Upper lobe of left lung (tissue), 6 donors: ENCODE measurements at regions not wholly inside any gene's neighbourhood (a gene's known extent, or its start where the extent isn't known, plus 50 kb on each side); places are given as distances from the start of the nearest gene placed in this dataset.

ENCODE experiments used
- ATAC-seq, 2 donors: fragments of 200-7000 bp; cut with Tn5 transposase; one replicate each; pipeline ENCODE4 v1.9.1; 2022; ENCODE audit warnings: mild to moderate bottlenecking in 2 of 2, moderate library complexity in 2 of 2; ENCODE audit not compliant: low FRiP score in 2 of 2
- DNase-seq, 2 donors: peaks; one replicate each; pipeline ENCODE4 v3.0.0-alpha.2; 2019 to 2020
- H3K27ac ChIP-seq, 4 donors: fragments of 200-600 bp; sonication (generic); one replicate each; pipeline ENCODE4 v1.5.1; 2016 to 2019
- H3K27me3 ChIP-seq, 4 donors: fragments of 200-600 bp; sonication (generic); one replicate each; pipeline ENCODE4 v1.5.1; 2017 to 2019
- H3K36me3 ChIP-seq, 4 donors: fragments of 200-600 bp; sonication (generic); one replicate each; pipeline ENCODE4 v1.5.1; 2016 to 2019
- H3K4me1 ChIP-seq, 4 donors: fragments of 200-600 bp; sonication (generic); one replicate each; pipeline ENCODE4 v1.5.1; 2018 to 2019
- H3K4me3 ChIP-seq, 4 donors: fragments of 200-600 bp; sonication (generic); one replicate each; pipeline ENCODE4 v1.5.1; 2017 to 2019; ENCODE audit warnings: mild to moderate bottlenecking in 2 of 4, moderate library complexity in 1 of 4
- H3K9me3 ChIP-seq, 4 donors: fragments of 200-600 bp; sonication (generic); one replicate each; pipeline ENCODE4 v1.5.1; 2018 to 2019
- EP300 ChIP-seq, 4 donors: sonication (generic); formaldehyde crosslinking; IDR thresholded peaks; one replicate each; pipeline ENCODE4 v1.5.1; 2017; ENCODE audit warnings: antibody characterized with exemption in 4 of 4, control low read depth in 2 of 4
- POLR2A ChIP-seq, 4 donors: fragments of 450-650 bp; IDR thresholded peaks; one replicate each; pipeline ENCODE4 v1.5.1; 2016 to 2017; ENCODE audit warnings: antibody characterized with exemption in 4 of 4, mild to moderate bottlenecking in 2 of 4
- POLR2AphosphoS5 ChIP-seq, 2 donors: sonication (generic); formaldehyde crosslinking; IDR thresholded peaks; one replicate each; pipeline ENCODE4 v1.5.1; 2017; ENCODE audit warnings: antibody characterized with exemption in 2 of 2
- WGBS, 2 donors: methylation state at CpG; one replicate each; pipeline ENCODE4 v1.1.5; 2017 to 2018; 5-methylcytosine and 5-hydroxymethylcytosine counted together
- TF ChIP-seq, protein P1 (sequence below), 6 experiments: fragments of 450-650 bp in 4 of 6; fragments of 200-600 bp in 2 of 6; sonication (generic) in 2 of 6; IDR thresholded peaks; one replicate each; pipeline ENCODE4 v1.5.1; 2016 to 2019; ENCODE audit warnings: antibody characterized with exemption in 6 of 6
- donor health status: DM: no; HTN: no; CAD: no; lungs with moderate emphysema.
- donor health status: DM: no; HTN: yes; CAD: no; lungs with severe emphysema.

DNA sequence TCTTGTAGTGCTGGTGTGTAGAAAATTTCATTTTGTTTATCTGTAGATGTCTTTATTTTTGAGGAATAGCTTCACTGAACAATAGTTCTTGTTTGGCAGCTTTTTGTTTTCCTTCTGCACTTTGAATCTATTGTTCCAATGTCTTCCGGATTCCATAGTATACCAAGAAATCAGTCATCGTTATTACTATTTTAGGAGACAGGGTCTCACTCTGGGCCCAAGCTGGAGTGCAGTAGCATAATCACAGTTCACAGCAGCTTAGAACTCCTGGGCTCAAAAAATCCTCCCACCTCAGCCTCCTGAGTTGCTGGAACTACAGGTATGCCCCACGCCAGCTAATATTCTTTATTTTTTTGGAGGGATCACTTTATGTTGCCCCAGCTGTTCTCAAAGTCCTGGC is 67.7 kb upstream of the RGS2 start:
- ATAC-seq (no peak), DNase-seq (no peak)
- H3K27ac ChIP-seq, result no peak overlapping the region
- TF ChIP-seq POLR2AphosphoS5 (IDR thresholded peaks at IDR 0.05), result no peak
- TF ChIP-seq, protein P1, sequence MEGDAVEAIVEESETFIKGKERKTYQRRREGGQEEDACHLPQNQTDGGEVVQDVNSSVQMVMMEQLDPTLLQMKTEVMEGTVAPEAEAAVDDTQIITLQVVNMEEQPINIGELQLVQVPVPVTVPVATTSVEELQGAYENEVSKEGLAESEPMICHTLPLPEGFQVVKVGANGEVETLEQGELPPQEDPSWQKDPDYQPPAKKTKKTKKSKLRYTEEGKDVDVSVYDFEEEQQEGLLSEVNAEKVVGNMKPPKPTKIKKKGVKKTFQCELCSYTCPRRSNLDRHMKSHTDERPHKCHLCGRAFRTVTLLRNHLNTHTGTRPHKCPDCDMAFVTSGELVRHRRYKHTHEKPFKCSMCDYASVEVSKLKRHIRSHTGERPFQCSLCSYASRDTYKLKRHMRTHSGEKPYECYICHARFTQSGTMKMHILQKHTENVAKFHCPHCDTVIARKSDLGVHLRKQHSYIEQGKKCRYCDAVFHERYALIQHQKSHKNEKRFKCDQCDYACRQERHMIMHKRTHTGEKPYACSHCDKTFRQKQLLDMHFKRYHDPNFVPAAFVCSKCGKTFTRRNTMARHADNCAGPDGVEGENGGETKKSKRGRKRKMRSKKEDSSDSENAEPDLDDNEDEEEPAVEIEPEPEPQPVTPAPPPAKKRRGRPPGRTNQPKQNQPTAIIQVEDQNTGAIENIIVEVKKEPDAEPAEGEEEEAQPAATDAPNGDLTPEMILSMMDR (IDR thresholded peaks at IDR 0.05), result no peak
- no peak for TF ChIP-seq POLR2A (IDR thresholded peaks at IDR 0.05)
- no peak for TF ChIP-seq EP300 (IDR thresholded peaks at IDR 0.05)
- H3K9me3 ChIP-seq, result no peaks in the 10 kb centered on the region
- H3K4me1 ChIP-seq, result no peaks in the 10 kb centered on the region
- no peaks in the 10 kb centered on the region for H3K27me3 ChIP-seq
- WGBS, 2 donors, result 79 to 80% methylated on average over 3 of the region's 3 CpGs
- no peak overlapping the region for H3K4me3 ChIP-seq
- H3K36me3 ChIP-seq, result no peaks in the 10 kb centered on the region

DNA sequence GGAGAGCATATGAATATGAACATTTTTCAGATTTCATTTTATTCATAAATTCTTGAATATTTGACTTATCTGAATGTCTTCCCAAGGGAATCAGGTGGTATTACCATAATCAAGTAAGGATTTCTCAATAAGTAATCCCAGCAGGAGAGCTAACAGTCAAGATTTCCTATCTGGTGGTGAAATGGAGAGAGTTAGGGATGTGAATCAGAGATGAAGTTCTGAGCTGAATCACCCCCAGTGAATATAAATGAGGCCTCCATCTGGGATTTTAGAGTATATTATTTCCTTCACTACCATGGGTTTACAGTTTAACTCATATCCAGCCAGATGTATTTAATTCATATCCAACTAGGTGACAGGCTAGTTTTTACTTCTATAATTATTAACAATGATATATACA is 61.5 kb upstream of the RGS2 start:
- ATAC-seq (peak in 1 of 2 donors; percentile 42), DNase-seq (no peak)
- TF ChIP-seq, protein P1 (IDR thresholded peaks at IDR 0.05), result no peak
- TF ChIP-seq EP300 (IDR thresholded peaks at IDR 0.05) (no peak), POLR2AphosphoS5 (IDR thresholded peaks at IDR 0.05) (no peak), POLR2A (IDR thresholded peaks at IDR 0.05) (no peak)
- Histone ChIP-seq H3K27ac (no peak overlapping the region), H3K4me3 (no peak overlapping the region), H3K9me3 (no peaks in the 10 kb centered on the region), H3K4me1 (peaks cover 0 to 3% (median 0%) of the 10 kb centered on the region in 4 donors), H3K36me3 (no peaks in the 10 kb centered on the region), H3K27me3 (no peaks in the 10 kb centered on the region)

DNA sequence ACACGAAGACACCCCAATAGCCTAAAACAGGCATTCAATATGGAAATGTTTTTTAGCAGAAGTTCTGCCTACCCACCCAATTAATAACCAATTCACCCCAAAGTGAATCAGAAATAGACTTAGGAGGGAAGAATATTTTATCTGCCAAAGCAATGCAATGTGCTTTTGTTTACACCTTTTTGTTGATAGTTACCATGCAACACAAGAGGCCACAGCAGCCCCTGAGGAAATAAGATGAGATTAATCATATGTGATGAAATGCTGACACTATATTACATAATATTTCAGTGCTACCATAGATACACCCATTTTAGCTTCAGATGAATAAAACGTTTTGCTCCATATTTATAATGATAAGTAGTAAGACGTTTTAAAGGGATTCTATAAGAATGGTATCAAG is 60.9 kb upstream of the RGS2 start:
- Histone ChIP-seq H3K36me3 (no peaks in the 10 kb centered on the region), H3K9me3 (no peaks in the 10 kb centered on the region), H3K27me3 (no peaks in the 10 kb centered on the region), H3K4me1 (peaks cover 0 to 3% (median 0%) of the 10 kb centered on the region in 4 donors), H3K27ac (no peak overlapping the region), H3K4me3 (no peak overlapping the region)
- DNase-seq (no peak), ATAC-seq (peak in 1 of 2 donors; percentile 53)
- WGBS, 2 donors, result 65 to 72% methylated on average over 3 of the region's 3 CpGs
- TF ChIP-seq POLR2A (IDR thresholded peaks at IDR 0.05) (no peak), EP300 (IDR thresholded peaks at IDR 0.05) (no peak), POLR2AphosphoS5 (IDR thresholded peaks at IDR 0.05) (no peak)
- TF ChIP-seq, protein P1 (IDR thresholded peaks at IDR 0.05), result no peak

DNA sequence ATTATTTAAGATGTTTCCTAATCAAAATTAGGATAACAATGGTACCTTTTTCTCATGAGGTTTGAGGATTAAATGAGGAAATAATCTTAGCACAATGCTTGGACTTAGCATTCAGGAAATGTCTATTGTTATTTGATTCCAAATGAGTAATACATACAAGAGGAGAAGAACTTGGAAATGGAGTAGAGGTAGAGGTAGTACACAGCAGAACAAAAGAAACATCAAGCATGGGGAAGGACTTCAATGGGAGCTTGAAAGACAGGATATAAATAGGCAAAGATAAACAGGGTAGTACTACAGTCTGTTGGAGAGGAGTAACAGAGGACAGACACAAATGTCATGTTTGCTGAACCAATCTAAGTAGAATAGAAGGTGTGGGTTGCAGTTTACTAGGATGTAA is 59.5 kb upstream of the RGS2 start:
- H3K27ac ChIP-seq, result no peak overlapping the region
- H3K4me1 ChIP-seq, result peaks cover 0 to 3% (median 0%) of the 10 kb centered on the region in 4 donors
- DNase-seq, result no peak
- H3K27me3 ChIP-seq, result no peaks in the 10 kb centered on the region
- no peaks in the 10 kb centered on the region for H3K36me3 ChIP-seq
- no peaks in the 10 kb centered on the region for H3K9me3 ChIP-seq
- no peak overlapping the region for H3K4me3 ChIP-seq
- no peak for ATAC-seq
- no peak for TF ChIP-seq EP300 (IDR thresholded peaks at IDR 0.05)
- no peak for TF ChIP-seq POLR2AphosphoS5 (IDR thresholded peaks at IDR 0.05)
- no peak for TF ChIP-seq POLR2A (IDR thresholded peaks at IDR 0.05)
- TF ChIP-seq, protein P1 (IDR thresholded peaks at IDR 0.05), result no peak

DNA sequence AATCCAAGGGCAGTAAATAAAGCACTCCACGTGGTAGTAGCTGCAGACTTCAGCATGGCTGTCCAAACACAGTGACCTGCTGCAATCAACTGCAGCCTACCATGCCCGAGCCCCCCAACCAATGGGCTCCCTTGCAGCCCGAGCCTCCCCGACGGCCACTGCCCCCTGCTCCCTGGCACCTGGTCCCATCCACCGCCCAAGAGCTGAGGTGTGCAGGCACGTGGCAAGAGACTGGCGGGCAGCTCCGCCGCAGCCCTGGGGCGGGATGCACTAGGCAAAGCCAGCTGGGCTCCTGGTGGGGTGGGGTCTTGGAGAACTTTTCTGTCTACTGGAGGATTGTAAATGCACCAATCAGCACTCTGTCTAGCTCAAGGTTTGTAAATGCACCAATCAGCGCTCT is 57.6 kb upstream of the RGS2 start:
- Histone ChIP-seq H3K4me1 (peaks cover 0 to 3% (median 0%) of the 10 kb centered on the region in 4 donors), H3K4me3 (no peak overlapping the region), H3K9me3 (no peaks in the 10 kb centered on the region), H3K27ac (no peak overlapping the region), H3K27me3 (no peaks in the 10 kb centered on the region), H3K36me3 (no peaks in the 10 kb centered on the region)
- WGBS, 2 donors, result 84 to 96% methylated on average over 4 to 12 of the region's 12 CpGs
- ATAC-seq (no peak), DNase-seq (peak in 1 of 2 donors; percentile 63)
- TF ChIP-seq EP300 (IDR thresholded peaks at IDR 0.05) (no peak), POLR2A (IDR thresholded peaks at IDR 0.05) (no peak)
- TF ChIP-seq, protein P1 (IDR thresholded peaks at IDR 0.05), result no peak
